Liver (tissue), 8 donors: ENCODE measurements at regions not wholly inside any gene's neighbourhood (a gene's known extent, or its start where the extent isn't known, plus 50 kb on each side); places are given as distances from the start of the nearest gene placed in this dataset.

Experiments
- DNase-seq: peaks from one replicate; pipeline ENCODE4 v3.0.0-alpha.2; 2017; ENCODE audit warnings: low spot score
- H3K27ac ChIP-seq, 2 donors: one replicate each; pipeline ENCODE4 v1.7.0; 2013; ENCODE audit warnings: inconsistent platforms in 2 of 2, low read length in 2 of 2, control low read depth in 1 of 2, low read depth in 1 of 2, mild to moderate bottlenecking in 1 of 2
- H3K27me3 ChIP-seq, 4 donors: one replicate each; pipeline versions ENCODE4 v1.6.1 to v1.7.0; 2013; ENCODE audit warnings: low read length in 3 of 4, inconsistent platforms in 1 of 4, mild to moderate bottlenecking in 1 of 4, moderate library complexity in 1 of 4; ENCODE audit not compliant: control insufficient read depth in 4 of 4, insufficient read depth in 4 of 4
- H3K36me3 ChIP-seq, 4 donors: one replicate each; pipeline versions ENCODE4 v1.6.1 to v1.7.0; 2013; ENCODE audit warnings: low read length in 3 of 4, mild to moderate bottlenecking in 3 of 4, low read depth in 1 of 4, moderate library complexity in 1 of 4; ENCODE audit not compliant: control insufficient read depth in 4 of 4, insufficient read depth in 3 of 4
- H3K4me1 ChIP-seq, 4 donors: one replicate each; pipeline versions ENCODE4 v1.6.1 to v1.7.0; 2013; ENCODE audit warnings: low read length in 3 of 4, mild to moderate bottlenecking in 3 of 4, moderate library complexity in 1 of 4; ENCODE audit not compliant: control insufficient read depth in 4 of 4, insufficient read depth in 4 of 4
- H3K4me3 ChIP-seq, 3 donors: one replicate each; pipeline versions ENCODE4 v1.6.1 to v1.7.0; 2013; ENCODE audit warnings: low read length in 3 of 3, control low read depth in 1 of 3, low read depth in 1 of 3, mild to moderate bottlenecking in 1 of 3
- H3K9ac ChIP-seq, 2 donors: one replicate each; pipeline ENCODE4 v1.7.0; 2013; ENCODE audit warnings: low read length in 2 of 2, mild to moderate bottlenecking in 2 of 2, moderate library complexity in 2 of 2, control low read depth in 1 of 2, low read depth in 1 of 2
- H3K9me3 ChIP-seq, 4 donors: one replicate each; pipeline versions ENCODE4 v1.6.1 to v1.7.0; 2013; ENCODE audit warnings: low read length in 3 of 4; ENCODE audit not compliant: control insufficient read depth in 4 of 4
- EGR1 ChIP-seq, 2 donors: IDR thresholded peaks; 2 replicates each; pipeline ENCODE4 v1.6.1; 2016 to 2018; ENCODE audit warnings: antibody characterized with exemption in 2 of 2, low read depth in 2 of 2
- FOXA1 ChIP-seq: IDR thresholded peaks from 2 replicates; pipeline ENCODE4 v1.6.1; 2016; ENCODE audit warnings: antibody characterized with exemption
- FOXA2 ChIP-seq: IDR thresholded peaks from 2 replicates; pipeline ENCODE4 v1.6.1; 2016; ENCODE audit warnings: antibody characterized with exemption
- GABPA ChIP-seq, 2 donors: IDR thresholded peaks in 1 of 2; conservative IDR thresholded peaks in 1 of 2; 2 replicates each; pipeline ENCODE4 v1.6.1; 2016; ENCODE audit warnings: antibody characterized with exemption in 2 of 2, mild to moderate bottlenecking in 1 of 2, moderate library complexity in 1 of 2
- HNF4A ChIP-seq, 2 donors: conservative IDR thresholded peaks; 2 replicates each; pipeline ENCODE4 v1.6.1; 2016; ENCODE audit warnings: antibody characterized with exemption in 2 of 2, mild to moderate bottlenecking in 2 of 2
- HNF4G ChIP-seq: IDR thresholded peaks from 2 replicates; pipeline ENCODE4 v1.6.1; 2016; ENCODE audit warnings: antibody characterized with exemption
- JUND ChIP-seq, 2 donors: IDR thresholded peaks; 2 replicates each; pipeline ENCODE4 v1.6.1; 2016; ENCODE audit warnings: antibody characterized with exemption in 2 of 2
- NR2F2 ChIP-seq: IDR thresholded peaks from 2 replicates; pipeline ENCODE4 v1.6.1; 2016; ENCODE audit warnings: antibody characterized with exemption
- RAD21 ChIP-seq, 2 donors: IDR thresholded peaks; 2 replicates each; pipeline ENCODE4 v1.6.1; 2016; ENCODE audit warnings: antibody characterized with exemption in 2 of 2, mild to moderate bottlenecking in 2 of 2
- RXRA ChIP-seq, 2 donors: IDR thresholded peaks; 2 replicates each; pipeline ENCODE4 v1.6.1; 2017 to 2018; ENCODE audit warnings: antibody characterized with exemption in 2 of 2, mild to moderate bottlenecking in 1 of 2
- SP1 ChIP-seq: IDR thresholded peaks from 2 replicates; pipeline ENCODE4 v1.6.1; 2018; ENCODE audit warnings: antibody characterized with exemption, mild to moderate bottlenecking
- TAF1 ChIP-seq: conservative IDR thresholded peaks from 2 replicates; pipeline ENCODE4 v1.6.1; 2016; ENCODE audit warnings: antibody characterized with exemption, mild to moderate bottlenecking
- YY1 ChIP-seq: IDR thresholded peaks from 2 replicates; pipeline ENCODE4 v1.6.1; 2016; ENCODE audit warnings: antibody characterized with exemption, mild to moderate bottlenecking
- WGBS: extraction: QIAGEN DNeasy Blood & Tissue Kit; methylation state at CpG from one replicate; pipeline ENCODE4 v1.1.7; 2013; 5-methylcytosine and 5-hydroxymethylcytosine counted together
- TF ChIP-seq, protein P1 (sequence below): IDR thresholded peaks from 2 replicates; pipeline ENCODE4 v1.6.1; 2016; ENCODE audit warnings: antibody characterized with exemption
- TF ChIP-seq, protein P2 (sequence below): IDR thresholded peaks from 2 replicates; pipeline ENCODE4 v1.6.1; 2016; ENCODE audit warnings: antibody characterized with exemption, mild to moderate bottlenecking
- TF ChIP-seq, protein P3 (sequence below): fragments of 150-350 bp; IDR thresholded peaks from 2 replicates; pipeline ENCODE4 v1.5.1; 2017; ENCODE audit warnings: improper control_type of control experiment, low read depth, low read length; ENCODE audit not compliant: missing input control
- TF ChIP-seq, protein P4 (sequence below): IDR thresholded peaks from 2 replicates; pipeline ENCODE4 v1.6.1; 2016; ENCODE audit warnings: antibody characterized with exemption
- TF ChIP-seq, protein P5 (sequence below): IDR thresholded peaks from 2 replicates; pipeline ENCODE4 v1.6.1; 2016; ENCODE audit warnings: antibody characterized with exemption
- donor health status: healthy.
- donor health status: healthy.
- donor health status: healthy.
- donor health status: healthy.
- donor health status: healthy.

DNA sequence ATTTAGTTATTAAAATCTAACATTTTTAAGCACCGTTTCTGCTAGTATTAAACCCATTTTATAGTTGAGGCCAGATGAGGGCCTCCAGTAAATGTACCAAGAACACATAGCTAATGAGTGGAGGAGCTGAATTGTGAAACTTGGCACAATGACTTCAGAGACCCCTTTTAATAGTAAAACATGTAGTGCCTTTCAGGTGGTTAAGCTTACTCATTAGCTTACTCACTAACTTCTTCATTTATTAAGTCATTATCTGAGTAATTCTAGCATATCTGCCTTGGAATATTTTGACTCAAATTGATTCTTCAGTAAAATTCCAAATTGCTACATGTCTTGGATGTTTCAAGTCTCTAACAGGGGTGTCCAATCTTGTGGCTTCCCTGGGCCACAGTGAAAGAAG lies 735.2 kb downstream of the LIG4 start:
- DNase-seq = no peak
- Histone ChIP-seq H3K27ac (no peak overlapping the region), H3K27me3 (no peaks in the 10 kb centered on the region), H3K4me1 (no peaks in the 10 kb centered on the region), H3K9ac (no peak overlapping the region), H3K36me3 (no peaks in the 10 kb centered on the region), H3K4me3 (no peak overlapping the region), H3K9me3 (peaks cover 0 to 3% (median 0%) of the 10 kb centered on the region in 4 donors)
- WGBS = 80% methylated on average over 1 of the region's 1 CpG
- TF ChIP-seq RXRA (IDR thresholded peaks at IDR 0.05) (no peak), FOXA1 (no peak), TAF1 (no peak), YY1 (no peak), EGR1 (IDR thresholded peaks at IDR 0.05; ENCODE audit: low read depth in 2 of 2) (no peak), HNF4A (conservative IDR thresholded peaks at IDR 0.05) (no peak), GABPA (IDR thresholded peaks at IDR 0.05 in 1 of 2, conservative IDR thresholded peaks at IDR 0.05 in 1 of 2) (no peak), HNF4G (no peak), SP1 (no peak), RAD21 (IDR thresholded peaks at IDR 0.05) (no peak), JUND (IDR thresholded peaks at IDR 0.05) (no peak), FOXA2 (no peak), NR2F2 (no peak)
- TF ChIP-seq, protein P1, sequence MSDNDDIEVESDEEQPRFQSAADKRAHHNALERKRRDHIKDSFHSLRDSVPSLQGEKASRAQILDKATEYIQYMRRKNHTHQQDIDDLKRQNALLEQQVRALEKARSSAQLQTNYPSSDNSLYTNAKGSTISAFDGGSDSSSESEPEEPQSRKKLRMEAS = no peak
- TF ChIP-seq, protein P2, sequence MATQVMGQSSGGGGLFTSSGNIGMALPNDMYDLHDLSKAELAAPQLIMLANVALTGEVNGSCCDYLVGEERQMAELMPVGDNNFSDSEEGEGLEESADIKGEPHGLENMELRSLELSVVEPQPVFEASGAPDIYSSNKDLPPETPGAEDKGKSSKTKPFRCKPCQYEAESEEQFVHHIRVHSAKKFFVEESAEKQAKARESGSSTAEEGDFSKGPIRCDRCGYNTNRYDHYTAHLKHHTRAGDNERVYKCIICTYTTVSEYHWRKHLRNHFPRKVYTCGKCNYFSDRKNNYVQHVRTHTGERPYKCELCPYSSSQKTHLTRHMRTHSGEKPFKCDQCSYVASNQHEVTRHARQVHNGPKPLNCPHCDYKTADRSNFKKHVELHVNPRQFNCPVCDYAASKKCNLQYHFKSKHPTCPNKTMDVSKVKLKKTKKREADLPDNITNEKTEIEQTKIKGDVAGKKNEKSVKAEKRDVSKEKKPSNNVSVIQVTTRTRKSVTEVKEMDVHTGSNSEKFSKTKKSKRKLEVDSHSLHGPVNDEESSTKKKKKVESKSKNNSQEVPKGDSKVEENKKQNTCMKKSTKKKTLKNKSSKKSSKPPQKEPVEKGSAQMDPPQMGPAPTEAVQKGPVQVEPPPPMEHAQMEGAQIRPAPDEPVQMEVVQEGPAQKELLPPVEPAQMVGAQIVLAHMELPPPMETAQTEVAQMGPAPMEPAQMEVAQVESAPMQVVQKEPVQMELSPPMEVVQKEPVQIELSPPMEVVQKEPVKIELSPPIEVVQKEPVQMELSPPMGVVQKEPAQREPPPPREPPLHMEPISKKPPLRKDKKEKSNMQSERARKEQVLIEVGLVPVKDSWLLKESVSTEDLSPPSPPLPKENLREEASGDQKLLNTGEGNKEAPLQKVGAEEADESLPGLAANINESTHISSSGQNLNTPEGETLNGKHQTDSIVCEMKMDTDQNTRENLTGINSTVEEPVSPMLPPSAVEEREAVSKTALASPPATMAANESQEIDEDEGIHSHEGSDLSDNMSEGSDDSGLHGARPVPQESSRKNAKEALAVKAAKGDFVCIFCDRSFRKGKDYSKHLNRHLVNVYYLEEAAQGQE = no peak
- TF ChIP-seq, protein P3, sequence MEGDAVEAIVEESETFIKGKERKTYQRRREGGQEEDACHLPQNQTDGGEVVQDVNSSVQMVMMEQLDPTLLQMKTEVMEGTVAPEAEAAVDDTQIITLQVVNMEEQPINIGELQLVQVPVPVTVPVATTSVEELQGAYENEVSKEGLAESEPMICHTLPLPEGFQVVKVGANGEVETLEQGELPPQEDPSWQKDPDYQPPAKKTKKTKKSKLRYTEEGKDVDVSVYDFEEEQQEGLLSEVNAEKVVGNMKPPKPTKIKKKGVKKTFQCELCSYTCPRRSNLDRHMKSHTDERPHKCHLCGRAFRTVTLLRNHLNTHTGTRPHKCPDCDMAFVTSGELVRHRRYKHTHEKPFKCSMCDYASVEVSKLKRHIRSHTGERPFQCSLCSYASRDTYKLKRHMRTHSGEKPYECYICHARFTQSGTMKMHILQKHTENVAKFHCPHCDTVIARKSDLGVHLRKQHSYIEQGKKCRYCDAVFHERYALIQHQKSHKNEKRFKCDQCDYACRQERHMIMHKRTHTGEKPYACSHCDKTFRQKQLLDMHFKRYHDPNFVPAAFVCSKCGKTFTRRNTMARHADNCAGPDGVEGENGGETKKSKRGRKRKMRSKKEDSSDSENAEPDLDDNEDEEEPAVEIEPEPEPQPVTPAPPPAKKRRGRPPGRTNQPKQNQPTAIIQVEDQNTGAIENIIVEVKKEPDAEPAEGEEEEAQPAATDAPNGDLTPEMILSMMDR = no peak
- TF ChIP-seq, protein P4, sequence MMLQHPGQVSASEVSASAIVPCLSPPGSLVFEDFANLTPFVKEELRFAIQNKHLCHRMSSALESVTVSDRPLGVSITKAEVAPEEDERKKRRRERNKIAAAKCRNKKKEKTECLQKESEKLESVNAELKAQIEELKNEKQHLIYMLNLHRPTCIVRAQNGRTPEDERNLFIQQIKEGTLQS = no peak
- TF ChIP-seq, protein P5, sequence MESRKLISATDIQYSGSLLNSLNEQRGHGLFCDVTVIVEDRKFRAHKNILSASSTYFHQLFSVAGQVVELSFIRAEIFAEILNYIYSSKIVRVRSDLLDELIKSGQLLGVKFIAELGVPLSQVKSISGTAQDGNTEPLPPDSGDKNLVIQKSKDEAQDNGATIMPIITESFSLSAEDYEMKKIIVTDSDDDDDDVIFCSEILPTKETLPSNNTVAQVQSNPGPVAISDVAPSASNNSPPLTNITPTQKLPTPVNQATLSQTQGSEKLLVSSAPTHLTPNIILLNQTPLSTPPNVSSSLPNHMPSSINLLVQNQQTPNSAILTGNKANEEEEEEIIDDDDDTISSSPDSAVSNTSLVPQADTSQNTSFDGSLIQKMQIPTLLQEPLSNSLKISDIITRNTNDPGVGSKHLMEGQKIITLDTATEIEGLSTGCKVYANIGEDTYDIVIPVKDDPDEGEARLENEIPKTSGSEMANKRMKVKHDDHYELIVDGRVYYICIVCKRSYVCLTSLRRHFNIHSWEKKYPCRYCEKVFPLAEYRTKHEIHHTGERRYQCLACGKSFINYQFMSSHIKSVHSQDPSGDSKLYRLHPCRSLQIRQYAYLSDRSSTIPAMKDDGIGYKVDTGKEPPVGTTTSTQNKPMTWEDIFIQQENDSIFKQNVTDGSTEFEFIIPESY = no peak
